Activated naive CD4-positive, alpha-beta T cell treated with anti-CD3 and anti-CD28 coated beads for 36 hours (primary cell): ENCODE measurements at regions not wholly inside any gene's neighbourhood (a gene's known extent, or its start where the extent isn't known, plus 50 kb on each side); places are given as distances from the start of the nearest gene placed in this dataset.

Source experiments
- CTCF ChIA-PET: fragments of 350-600 bp; sonication (Branson Sonifier 250); formaldehyde crosslinking; loops from one replicate; lab custom pipeline; 2021; ENCODE audit warnings: antibody characterized with exemption; lab: Charles Lee
- DNase-seq: peaks from one replicate; pipeline ENCODE4 v3.0.0-alpha.2; 2020
- H3K27ac Mint-ChIP-seq: one replicate; pipeline ENCODE4 v1.8.0; 2021; ENCODE audit warnings: mild to moderate bottlenecking, mixed read lengths
- H3K27me3 Mint-ChIP-seq: one replicate; pipeline ENCODE4 v1.8.0; 2021; ENCODE audit warnings: low read depth, mixed read lengths
- H3K36me3 Mint-ChIP-seq: one replicate; pipeline ENCODE4 v1.8.0; 2021; ENCODE audit warnings: low read depth, mixed read lengths
- H3K4me1 Mint-ChIP-seq: one replicate; pipeline ENCODE4 v1.8.0; 2021; ENCODE audit warnings: low read depth, mixed read lengths
- H3K4me3 Mint-ChIP-seq: one replicate; pipeline ENCODE4 v1.8.0; 2021; ENCODE audit warnings: mild to moderate bottlenecking, moderate library complexity, mixed read lengths
- H3K9me3 Mint-ChIP-seq: one replicate; pipeline ENCODE4 v1.8.0; 2021; ENCODE audit warnings: mixed read lengths
- intact Hi-C: fragments of 100-400 bp; cut with micrococcal nuclease; formaldehyde crosslinking; loops from one replicate; pipeline ENCODE4 v1.15.1; 2023

GRCh38 chr3:176526225-176526624 lies 671.1 kb downstream of the TBL1XR1 start:
- intact Hi-C loops = no loop called here
- no peaks in the 10 kb centered on the region for H3K4me1 Mint-ChIP-seq
- H3K4me3 Mint-ChIP-seq = no peak overlapping the region
- H3K27me3 Mint-ChIP-seq = no peaks in the 10 kb centered on the region
- CTCF ChIA-PET = interaction anchor here (0.6 kb wide), 1 partner anchor 500 kb away, joined by 3 read pairs; no protein-coding TSS in a partner anchor
- H3K9me3 Mint-ChIP-seq = peaks cover 5% of the 10 kb centered on the region
- H3K36me3 Mint-ChIP-seq = no peaks in the 10 kb centered on the region
- no peak overlapping the region for H3K27ac Mint-ChIP-seq
- no peak for DNase-seq

DNA sequence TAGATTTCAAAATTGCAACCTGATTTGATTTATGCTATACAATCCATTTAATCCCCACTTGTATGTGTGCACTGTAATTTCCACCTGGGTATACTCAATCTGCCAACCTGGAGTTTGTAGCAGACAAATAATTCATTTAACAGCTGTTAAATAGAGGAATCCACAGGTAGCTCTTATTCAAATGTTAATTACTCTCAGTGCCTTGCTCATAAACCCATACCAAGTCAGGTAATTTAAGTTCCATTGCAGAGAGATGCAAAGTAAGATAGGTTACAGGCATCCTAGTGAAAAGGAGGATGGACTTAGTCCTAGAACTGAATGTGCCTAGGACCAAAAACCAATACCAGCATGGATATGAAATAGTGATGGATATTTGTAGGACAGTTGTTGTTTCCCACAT lies 674.2 kb downstream of the TBL1XR1 start:
- Mint-ChIP-seq H3K4me3 (no peak overlapping the region), H3K27me3 (no peaks in the 10 kb centered on the region), H3K9me3 (peaks cover 1% of the 10 kb centered on the region), H3K27ac (no peak overlapping the region), H3K36me3 (no peaks in the 10 kb centered on the region), H3K4me1 (no peaks in the 10 kb centered on the region)
- CTCF ChIA-PET = no interaction called here
- intact Hi-C loops = no loop called here
- no peak for DNase-seq

GRCh38 chr3:176522436-176522835 lies 674.8 kb downstream of the TBL1XR1 start:
- no peaks in the 10 kb centered on the region for H3K36me3 Mint-ChIP-seq
- no peaks in the 10 kb centered on the region for H3K9me3 Mint-ChIP-seq
- no peak overlapping the region for H3K27ac Mint-ChIP-seq
- intact Hi-C loops = no loop called here
- H3K4me3 Mint-ChIP-seq = no peak overlapping the region
- H3K4me1 Mint-ChIP-seq = no peaks in the 10 kb centered on the region
- CTCF ChIA-PET = no interaction called here
- no peak for DNase-seq
- no peaks in the 10 kb centered on the region for H3K27me3 Mint-ChIP-seq

DNA sequence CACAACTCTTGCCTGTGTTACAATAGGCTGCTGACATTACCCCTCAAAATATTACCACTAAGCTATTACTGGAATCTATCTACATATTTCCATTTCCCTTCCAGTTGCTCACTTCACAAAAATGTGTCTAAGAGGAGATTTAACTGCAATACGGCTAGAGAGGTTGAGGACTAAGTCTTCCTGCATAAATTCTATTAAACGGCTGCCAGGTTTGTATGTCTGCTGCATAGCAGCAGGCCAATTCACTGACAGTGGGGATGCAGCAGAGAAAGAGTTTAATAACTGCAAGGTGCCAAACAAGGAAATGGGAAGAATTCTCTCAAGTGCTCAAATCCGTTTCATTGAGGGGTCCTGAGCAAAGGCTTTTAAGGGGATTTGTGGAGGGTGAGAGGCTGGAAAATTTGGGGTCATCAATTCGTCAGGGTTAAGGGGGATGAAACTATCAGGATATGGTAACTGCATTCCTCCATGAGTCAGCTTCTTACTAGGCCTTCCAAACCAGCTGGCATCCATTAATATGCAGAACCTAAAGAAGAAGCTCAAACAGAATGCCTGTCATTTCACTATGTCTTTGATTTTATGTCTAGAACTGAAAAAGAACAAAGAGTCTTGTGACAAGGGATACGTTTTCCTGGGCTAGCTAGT lies 675.6 kb downstream of the TBL1XR1 start:
- Mint-ChIP-seq H3K27me3 (no peaks in the 10 kb centered on the region), H3K9me3 (no peaks in the 10 kb centered on the region), H3K4me1 (no peaks in the 10 kb centered on the region), H3K27ac (no peak overlapping the region), H3K36me3 (no peaks in the 10 kb centered on the region), H3K4me3 (no peak overlapping the region)
- CTCF ChIA-PET = no interaction called here
- no peak for DNase-seq
- intact Hi-C loops = no loop called here

DNA sequence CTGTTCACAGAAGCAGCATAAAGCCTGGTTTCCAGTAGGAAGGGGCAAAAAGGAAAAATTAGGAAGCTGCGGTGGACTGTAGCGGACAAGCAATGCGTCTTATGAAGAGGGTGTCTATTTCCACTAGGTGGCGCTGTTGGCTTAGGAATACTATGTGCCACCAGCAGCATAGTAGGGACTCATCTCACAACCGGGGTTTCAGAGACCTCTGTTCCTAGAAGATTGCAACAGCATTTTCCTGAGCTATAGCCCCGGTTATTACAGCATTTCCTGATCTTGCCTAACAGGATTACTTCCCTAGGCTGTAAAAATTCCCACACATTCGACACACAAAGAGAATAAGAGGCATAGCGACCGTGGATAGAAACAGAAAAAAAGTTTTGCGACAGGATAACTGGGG lies 683.0 kb downstream of the TBL1XR1 start:
- Mint-ChIP-seq H3K27ac (no peak overlapping the region), H3K4me1 (no peaks in the 10 kb centered on the region), H3K9me3 (peaks cover 38% of the 10 kb centered on the region), H3K36me3 (peaks cover 4% of the 10 kb centered on the region), H3K27me3 (no peaks in the 10 kb centered on the region), H3K4me3 (no peak overlapping the region)
- intact Hi-C loops = loop anchor here (1.0 kb wide), 1 partner anchor 425 kb away; no protein-coding TSS in a partner anchor
- CTCF ChIA-PET = interaction anchor here (1.0 kb wide), 1 partner anchor 595 kb away, joined by 3 read pairs; no protein-coding TSS in a partner anchor
- DNase-seq = peak; percentile 15

DNA sequence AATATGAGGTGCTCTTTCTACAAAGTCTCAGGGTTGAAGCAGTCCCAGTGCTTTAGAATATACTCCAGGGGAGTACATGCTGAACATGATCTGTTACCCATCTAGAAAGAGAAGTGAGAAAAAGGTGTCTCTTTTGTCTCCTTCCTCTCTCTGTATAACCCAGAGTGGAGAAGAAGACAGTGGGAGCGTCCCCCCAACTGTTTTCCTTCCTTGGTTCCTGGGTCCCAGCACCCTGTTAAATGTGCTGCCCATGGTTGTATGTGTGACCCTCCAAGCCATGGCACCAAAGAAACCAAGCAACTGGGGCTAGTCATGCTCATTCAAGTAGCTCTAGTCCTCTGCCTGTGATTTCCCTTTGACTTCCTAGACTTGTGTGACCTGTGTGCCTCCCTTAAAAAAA lies 683.7 kb downstream of the TBL1XR1 start:
- H3K36me3 Mint-ChIP-seq = peaks cover 4% of the 10 kb centered on the region
- peak; percentile 20 for DNase-seq
- no peak overlapping the region for H3K4me3 Mint-ChIP-seq
- CTCF ChIA-PET = interaction anchor here (1.0 kb wide), 1 partner anchor 595 kb away, joined by 3 read pairs; no protein-coding TSS in a partner anchor
- no peak overlapping the region for H3K27ac Mint-ChIP-seq
- intact Hi-C loops = loop anchor here (1.0 kb wide), 1 partner anchor 426 kb away; no protein-coding TSS in a partner anchor
- H3K9me3 Mint-ChIP-seq = peaks cover 38% of the 10 kb centered on the region
- H3K4me1 Mint-ChIP-seq = no peaks in the 10 kb centered on the region
- no peaks in the 10 kb centered on the region for H3K27me3 Mint-ChIP-seq

DNA sequence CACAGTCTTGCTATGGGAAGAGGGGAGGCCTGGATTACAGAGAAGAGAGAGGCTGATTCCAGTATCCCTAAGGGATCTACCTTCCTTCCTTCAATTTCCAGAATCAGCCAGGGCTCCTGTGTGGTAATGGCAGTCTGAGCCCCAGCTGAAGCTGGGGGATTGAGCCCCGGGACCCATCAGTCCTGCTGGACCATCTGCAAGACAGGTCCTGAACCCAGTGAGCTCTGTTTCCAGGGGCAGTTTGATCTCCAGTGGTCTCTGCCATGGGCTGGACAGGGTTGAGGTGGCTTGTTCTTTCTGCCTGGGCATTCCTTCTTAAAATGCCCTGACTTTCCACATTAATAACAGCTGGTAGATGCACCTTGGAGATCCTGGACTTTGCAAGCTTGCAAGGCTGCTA lies 685.2 kb downstream of the TBL1XR1 start:
- DNase-seq = no peak
- H3K27ac Mint-ChIP-seq = no peak overlapping the region
- H3K9me3 Mint-ChIP-seq = peaks cover 38% of the 10 kb centered on the region
- CTCF ChIA-PET = interaction anchor here (0.6 kb wide), 1 partner anchor 426 kb away, joined by 3 read pairs; no protein-coding TSS in a partner anchor
- no peaks in the 10 kb centered on the region for H3K4me1 Mint-ChIP-seq
- no peak overlapping the region for H3K4me3 Mint-ChIP-seq
- H3K36me3 Mint-ChIP-seq = peaks cover 4% of the 10 kb centered on the region
- H3K27me3 Mint-ChIP-seq = no peaks in the 10 kb centered on the region
- intact Hi-C loops = no loop called here

- no peaks in the 10 kb centered on the region for H3K4me1 Mint-ChIP-seq
- no peak overlapping the region for H3K4me3 Mint-ChIP-seq
- H3K27ac Mint-ChIP-seq = no peak overlapping the region
- CTCF ChIA-PET = no interaction called here
- H3K27me3 Mint-ChIP-seq = no peaks in the 10 kb centered on the region
- intact Hi-C loops = no loop called here
- H3K9me3 Mint-ChIP-seq = peaks cover 34% of the 10 kb centered on the region
- H3K36me3 Mint-ChIP-seq = peaks cover 4% of the 10 kb centered on the region
- no peak for DNase-seq
Observed at GRCh38 chr3:176510097-176510496, 687.2 kb downstream of the TBL1XR1 start.

- Mint-ChIP-seq H3K27me3 (peaks cover 2% of the 10 kb centered on the region), H3K27ac (no peak overlapping the region), H3K36me3 (no peaks in the 10 kb centered on the region), H3K4me3 (no peak overlapping the region), H3K4me1 (no peaks in the 10 kb centered on the region), H3K9me3 (peaks cover 1% of the 10 kb centered on the region)
- DNase-seq = no peak
- CTCF ChIA-PET = interaction anchor here (0.7 kb wide), 2 partner anchors 73 to 1035 kb away, joined by 3 read pairs; no protein-coding TSS in a partner anchor
- intact Hi-C loops = no loop called here
Observed at GRCh38 chr3:176505878-176506621, 691.2 kb downstream of the TBL1XR1 start.

DNA sequence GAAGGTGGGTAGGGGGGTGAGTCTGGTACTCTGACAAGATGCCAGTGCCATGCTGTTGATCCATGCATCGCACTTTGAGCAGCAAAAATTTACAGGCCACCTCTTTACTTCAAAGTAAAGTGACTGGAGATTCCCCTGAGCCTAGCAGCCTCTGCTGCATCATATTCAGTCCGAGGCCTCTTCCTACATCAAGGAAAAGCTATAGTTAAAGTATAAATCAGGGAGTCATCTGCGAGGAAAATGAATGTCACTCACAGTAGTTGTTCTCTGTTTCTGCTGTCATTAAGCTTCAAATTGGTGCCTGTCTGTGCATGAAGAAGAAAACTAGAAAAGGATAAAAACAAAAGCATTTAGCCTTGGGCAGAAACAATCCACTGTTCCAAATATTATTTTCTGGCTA lies 706.2 kb downstream of the TBL1XR1 start:
- DNase-seq = no peak
- intact Hi-C loops = no loop called here
- peaks cover 1% of the 10 kb centered on the region for H3K9me3 Mint-ChIP-seq
- H3K27me3 Mint-ChIP-seq = no peaks in the 10 kb centered on the region
- CTCF ChIA-PET = no interaction called here
- H3K36me3 Mint-ChIP-seq = no peaks in the 10 kb centered on the region
- no peaks in the 10 kb centered on the region for H3K4me1 Mint-ChIP-seq
- no peak overlapping the region for H3K4me3 Mint-ChIP-seq
- H3K27ac Mint-ChIP-seq = no peak overlapping the region

DNA sequence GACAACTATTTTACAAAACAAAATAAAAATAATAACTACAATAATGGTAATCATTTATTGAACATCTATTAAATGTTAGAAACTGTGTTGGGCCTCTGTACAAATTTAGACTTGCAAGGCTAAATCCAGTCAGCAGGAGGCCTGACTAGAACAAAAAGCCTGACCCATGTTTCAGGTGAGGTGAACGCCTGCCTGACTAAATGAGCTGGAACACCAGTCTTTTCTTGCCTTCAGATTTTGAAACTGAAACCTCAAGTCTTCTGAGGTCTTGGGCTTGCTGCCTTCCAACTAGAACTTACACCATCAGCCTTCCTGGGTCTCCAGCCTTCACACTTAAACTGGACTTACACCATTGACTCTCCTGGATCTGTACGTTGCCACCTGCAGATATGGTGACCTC lies 706.9 kb downstream of the TBL1XR1 start:
- Mint-ChIP-seq H3K4me1 (no peaks in the 10 kb centered on the region), H3K27ac (no peak overlapping the region), H3K9me3 (peaks cover 1% of the 10 kb centered on the region), H3K4me3 (no peak overlapping the region), H3K27me3 (no peaks in the 10 kb centered on the region), H3K36me3 (no peaks in the 10 kb centered on the region)
- intact Hi-C loops = no loop called here
- CTCF ChIA-PET = no interaction called here
- no peak for DNase-seq

DNA sequence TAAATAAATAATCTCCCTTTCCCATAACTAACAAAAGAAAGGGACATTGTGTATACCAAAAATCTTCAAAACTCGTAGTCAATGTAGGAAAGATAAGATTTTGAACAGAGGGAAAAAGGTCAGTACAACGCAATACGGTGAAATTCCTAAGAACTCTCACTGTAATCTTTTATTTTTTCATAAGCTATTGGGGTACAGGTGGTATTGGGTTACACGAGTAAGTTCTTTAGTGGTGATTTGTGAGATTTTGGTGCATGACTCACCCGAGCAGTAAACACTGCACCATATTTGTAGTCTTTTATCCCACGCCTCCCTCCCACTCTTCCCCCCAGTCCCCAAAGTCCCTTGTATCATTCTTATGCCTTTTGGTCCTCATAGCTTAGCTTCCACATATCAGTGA lies 718.0 kb downstream of the TBL1XR1 start:
- no peaks in the 10 kb centered on the region for H3K27me3 Mint-ChIP-seq
- peaks cover 4% of the 10 kb centered on the region for H3K9me3 Mint-ChIP-seq
- H3K36me3 Mint-ChIP-seq = no peaks in the 10 kb centered on the region
- no peaks in the 10 kb centered on the region for H3K4me1 Mint-ChIP-seq
- CTCF ChIA-PET = no interaction called here
- intact Hi-C loops = no loop called here
- no peak for DNase-seq
- no peak overlapping the region for H3K27ac Mint-ChIP-seq
- no peak overlapping the region for H3K4me3 Mint-ChIP-seq
